ENCODE measurements at regions not wholly inside any gene's neighbourhood (a gene's known extent, or its start where the extent isn't known, plus 50 kb on each side); places are given as distances from the start of the nearest gene placed in this dataset.

DNA sequence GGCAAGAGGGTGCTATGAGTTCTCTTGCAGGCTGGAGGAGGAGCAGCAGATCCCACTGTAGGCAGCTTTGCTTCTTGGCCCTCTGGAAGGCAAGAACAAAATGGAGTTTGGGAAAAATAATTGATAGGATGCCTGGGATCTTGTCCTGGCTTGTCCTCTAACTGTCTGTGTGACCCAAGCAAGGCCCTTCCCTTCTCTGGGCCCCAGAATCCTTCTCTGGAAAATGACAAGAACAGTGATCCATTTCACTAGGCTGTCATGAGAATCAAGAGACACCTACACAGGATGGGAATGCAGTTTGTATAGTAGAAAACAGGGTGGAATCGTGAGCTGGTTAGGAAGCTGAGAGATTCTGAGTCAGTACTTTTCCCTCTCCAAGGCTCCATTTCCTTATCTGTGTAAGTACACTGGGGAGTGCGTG is 133.3 kb downstream of the PJA1 start:
- Histone ChIP-seq H3K36me3 (ENCODE audit: low read depth, missing control alignments) (no peaks in the 10 kb centered on the region), H3K4me1 (no peaks in the 10 kb centered on the region), H3K27me3 (no peaks in the 10 kb centered on the region), H3K4me3 (no peak overlapping the region), H3K9me3 (no peaks in the 10 kb centered on the region), H3K27ac (no peak overlapping the region)
- WGBS, 2 donors: 70 to 84% methylated on average over 2 of the region's 2 CpGs
- TF ChIP-seq POLR2A (IDR thresholded peaks at IDR 0.05): no peak
- TF ChIP-seq, protein P1, sequence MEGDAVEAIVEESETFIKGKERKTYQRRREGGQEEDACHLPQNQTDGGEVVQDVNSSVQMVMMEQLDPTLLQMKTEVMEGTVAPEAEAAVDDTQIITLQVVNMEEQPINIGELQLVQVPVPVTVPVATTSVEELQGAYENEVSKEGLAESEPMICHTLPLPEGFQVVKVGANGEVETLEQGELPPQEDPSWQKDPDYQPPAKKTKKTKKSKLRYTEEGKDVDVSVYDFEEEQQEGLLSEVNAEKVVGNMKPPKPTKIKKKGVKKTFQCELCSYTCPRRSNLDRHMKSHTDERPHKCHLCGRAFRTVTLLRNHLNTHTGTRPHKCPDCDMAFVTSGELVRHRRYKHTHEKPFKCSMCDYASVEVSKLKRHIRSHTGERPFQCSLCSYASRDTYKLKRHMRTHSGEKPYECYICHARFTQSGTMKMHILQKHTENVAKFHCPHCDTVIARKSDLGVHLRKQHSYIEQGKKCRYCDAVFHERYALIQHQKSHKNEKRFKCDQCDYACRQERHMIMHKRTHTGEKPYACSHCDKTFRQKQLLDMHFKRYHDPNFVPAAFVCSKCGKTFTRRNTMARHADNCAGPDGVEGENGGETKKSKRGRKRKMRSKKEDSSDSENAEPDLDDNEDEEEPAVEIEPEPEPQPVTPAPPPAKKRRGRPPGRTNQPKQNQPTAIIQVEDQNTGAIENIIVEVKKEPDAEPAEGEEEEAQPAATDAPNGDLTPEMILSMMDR (IDR thresholded peaks at IDR 0.05): no peak
- intact Hi-C loops (cut with DNase I; ENCODE audit: low total_unique reads): no loop called here
- no peak for DNase-seq

- no peak for TF ChIP-seq POLR2A (IDR thresholded peaks at IDR 0.05)
- TF ChIP-seq, protein P1 (IDR thresholded peaks at IDR 0.05): no peak
- Histone ChIP-seq H3K36me3 (ENCODE audit: low read depth, missing control alignments) (no peaks in the 10 kb centered on the region), H3K27ac (no peak overlapping the region), H3K27me3 (no peaks in the 10 kb centered on the region), H3K9me3 (no peaks in the 10 kb centered on the region), H3K4me1 (no peaks in the 10 kb centered on the region), H3K4me3 (no peak overlapping the region)
- intact Hi-C loops (cut with DNase I; ENCODE audit: low total_unique reads): no loop called here
- DNase-seq: no peak
- 96% methylated on average over 3 of the region's 3 CpGs; no CpG with 5 or more reads in 1 of the 2 donors for WGBS, 2 donors
Measured at GRCh38 chrX:69031181-69031580, 134.1 kb downstream of the PJA1 start.

DNA sequence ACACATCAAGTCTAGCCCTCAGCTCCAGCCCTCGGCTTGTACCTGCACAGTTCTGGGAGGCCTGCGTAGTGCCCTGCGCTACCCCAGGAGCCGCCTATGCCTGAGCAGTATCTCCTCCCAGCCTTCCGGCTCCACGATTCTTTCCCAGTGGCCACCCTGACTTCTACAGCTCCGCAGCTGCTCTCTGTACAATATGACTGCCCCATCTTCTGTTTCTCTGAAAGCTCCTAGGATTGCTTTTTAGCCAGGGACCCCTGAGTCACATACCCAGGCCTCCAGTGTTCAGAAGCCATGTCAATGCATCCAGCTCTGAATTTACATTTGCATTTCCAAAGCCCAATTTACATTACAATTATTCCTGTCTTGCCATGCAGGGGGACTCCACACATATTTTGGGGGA is 135.5 kb downstream of the PJA1 start:
- TF ChIP-seq POLR2A (IDR thresholded peaks at IDR 0.05): no peak
- TF ChIP-seq, protein P1 (IDR thresholded peaks at IDR 0.05): no peak
- Histone ChIP-seq H3K36me3 (ENCODE audit: low read depth, missing control alignments) (no peaks in the 10 kb centered on the region), H3K4me3 (no peak overlapping the region), H3K9me3 (no peaks in the 10 kb centered on the region), H3K27me3 (no peaks in the 10 kb centered on the region), H3K27ac (no peak overlapping the region), H3K4me1 (no peaks in the 10 kb centered on the region)
- no peak for DNase-seq
- WGBS, 2 donors: 95 to 98% methylated on average over 4 to 7 of the region's 7 CpGs
- intact Hi-C loops (cut with DNase I; ENCODE audit: low total_unique reads): no loop called here

GRCh38 chrX:69028761-69029120 is 136.5 kb downstream of the PJA1 start:
- intact Hi-C loops (cut with DNase I; ENCODE audit: low total_unique reads): no loop called here
- Histone ChIP-seq H3K27me3 (no peaks in the 10 kb centered on the region), H3K36me3 (ENCODE audit: low read depth, missing control alignments) (no peaks in the 10 kb centered on the region), H3K27ac (no peak overlapping the region), H3K9me3 (no peaks in the 10 kb centered on the region), H3K4me3 (no peak overlapping the region), H3K4me1 (peaks cover 5% of the 10 kb centered on the region)
- 89% methylated on average over 1 of the region's 1 CpG; no CpG with 5 or more reads in 1 of the 2 donors for WGBS, 2 donors
- no peak for DNase-seq
- TF ChIP-seq, protein P1 (IDR thresholded peaks at IDR 0.05): no peak
- no peak for TF ChIP-seq POLR2A (IDR thresholded peaks at IDR 0.05)

DNA sequence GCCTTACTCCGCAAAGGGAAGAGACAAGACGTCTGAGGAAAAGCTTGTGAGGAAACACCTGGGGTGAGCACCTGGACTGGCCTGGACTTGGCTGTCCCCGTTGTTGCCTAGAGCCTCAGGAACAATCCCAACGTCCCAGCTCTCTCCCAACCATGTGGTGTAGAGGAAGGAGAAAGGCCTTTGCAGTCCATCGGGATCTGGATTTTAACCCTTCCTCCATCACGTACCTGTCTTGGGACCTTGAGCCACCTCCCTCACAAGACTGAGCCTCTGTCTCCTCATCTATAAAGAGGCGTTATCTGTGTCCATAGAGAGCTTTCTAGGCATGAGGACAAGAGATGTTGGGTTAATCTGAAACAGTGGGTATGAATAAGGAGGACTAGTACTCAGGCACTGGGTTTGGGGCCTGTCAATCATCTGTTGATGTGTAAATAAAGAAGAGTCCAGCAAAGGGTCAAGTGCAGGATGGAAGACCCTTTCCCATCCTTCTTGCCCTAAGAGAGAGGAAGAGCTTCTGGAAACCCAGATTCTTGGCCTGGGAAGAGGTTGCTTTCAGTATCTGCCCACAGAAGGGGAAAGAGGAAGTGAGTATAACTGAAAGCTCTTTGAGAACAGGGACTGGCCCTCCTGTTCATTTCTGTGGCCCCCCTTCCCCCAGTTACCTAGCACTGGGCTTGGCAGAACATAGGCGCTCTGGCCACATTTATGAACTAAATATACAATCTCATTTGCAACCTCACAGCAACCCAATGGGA is 137.1 kb downstream of the PJA1 start:
- Histone ChIP-seq H3K4me1 (peaks cover 5% of the 10 kb centered on the region), H3K4me3 (no peak overlapping the region), H3K36me3 (ENCODE audit: low read depth, missing control alignments) (no peaks in the 10 kb centered on the region), H3K9me3 (no peaks in the 10 kb centered on the region), H3K27me3 (no peaks in the 10 kb centered on the region), H3K27ac (no peak overlapping the region)
- TF ChIP-seq, protein P1 (IDR thresholded peaks at IDR 0.05): no peak
- TF ChIP-seq POLR2A (IDR thresholded peaks at IDR 0.05): no peak
- intact Hi-C loops (cut with DNase I; ENCODE audit: low total_unique reads): no loop called here
- WGBS, 2 donors: 72% methylated on average over 8 of the region's 8 CpGs
- no peak for DNase-seq

Data from testis (tissue), 2 donors.